Loucy (cell line): ENCODE measurements at regions not wholly inside any gene's neighbourhood (a gene's known extent, or its start where the extent isn't known, plus 50 kb on each side); places are given as distances from the start of the nearest gene placed in this dataset.

Experiments used
- EZH2phosphoT487 ChIP-seq: fragments of 200-600 bp; IDR thresholded peaks from 2 replicates; pipeline ENCODE4 v1.6.1; 2018; ENCODE audit warnings: antibody characterized with exemption, mild to moderate bottlenecking, moderate library complexity, borderline replicate concordance
- TF ChIP-seq, protein P1 (sequence below): fragments of 200-600 bp; sonication (generic); conservative IDR thresholded peaks from 2 replicates; pipeline ENCODE4 v1.5.1; 2014; ENCODE audit warnings: mild to moderate bottlenecking, antibody characterized with exemption, low read length

DNA sequence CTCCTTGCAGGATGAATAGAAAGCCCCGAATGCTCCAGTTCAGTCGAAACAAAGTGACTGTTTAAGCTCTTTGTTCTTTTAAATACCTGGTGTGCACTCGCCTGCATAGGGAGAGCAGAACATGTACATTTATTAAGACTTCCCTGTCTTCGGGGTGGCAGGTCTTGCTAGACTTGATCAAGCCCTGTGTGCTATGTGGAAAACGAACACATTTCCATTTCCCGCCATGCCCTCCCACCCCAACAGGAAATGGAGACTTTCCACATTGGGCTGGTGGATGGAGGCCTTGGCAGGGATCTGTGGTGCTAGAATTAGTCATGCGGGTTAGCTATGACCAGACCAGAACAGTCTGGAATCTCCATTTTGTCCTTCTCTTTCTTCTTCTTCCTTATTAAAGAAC, 321.0 kb upstream of the THSD7B start:
- TF ChIP-seq, protein P1, sequence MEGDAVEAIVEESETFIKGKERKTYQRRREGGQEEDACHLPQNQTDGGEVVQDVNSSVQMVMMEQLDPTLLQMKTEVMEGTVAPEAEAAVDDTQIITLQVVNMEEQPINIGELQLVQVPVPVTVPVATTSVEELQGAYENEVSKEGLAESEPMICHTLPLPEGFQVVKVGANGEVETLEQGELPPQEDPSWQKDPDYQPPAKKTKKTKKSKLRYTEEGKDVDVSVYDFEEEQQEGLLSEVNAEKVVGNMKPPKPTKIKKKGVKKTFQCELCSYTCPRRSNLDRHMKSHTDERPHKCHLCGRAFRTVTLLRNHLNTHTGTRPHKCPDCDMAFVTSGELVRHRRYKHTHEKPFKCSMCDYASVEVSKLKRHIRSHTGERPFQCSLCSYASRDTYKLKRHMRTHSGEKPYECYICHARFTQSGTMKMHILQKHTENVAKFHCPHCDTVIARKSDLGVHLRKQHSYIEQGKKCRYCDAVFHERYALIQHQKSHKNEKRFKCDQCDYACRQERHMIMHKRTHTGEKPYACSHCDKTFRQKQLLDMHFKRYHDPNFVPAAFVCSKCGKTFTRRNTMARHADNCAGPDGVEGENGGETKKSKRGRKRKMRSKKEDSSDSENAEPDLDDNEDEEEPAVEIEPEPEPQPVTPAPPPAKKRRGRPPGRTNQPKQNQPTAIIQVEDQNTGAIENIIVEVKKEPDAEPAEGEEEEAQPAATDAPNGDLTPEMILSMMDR = no peak
- TF ChIP-seq EZH2phosphoT487 = no peak
